GM12801 (cell line): ENCODE measurements at regions not wholly inside any gene's neighbourhood (a gene's known extent, or its start where the extent isn't known, plus 50 kb on each side); places are given as distances from the start of the nearest gene placed in this dataset.

ENCODE experiments used
- CTCF ChIP-seq: IDR thresholded peaks from one replicate; pipeline ENCODE4 v1.5.1; 2011; ENCODE audit warnings: control low read depth; ENCODE audit not compliant: insufficient read length; ENCODE audit errors: extremely low read depth

GRCh38 chr2:42901076-42901640 lies 108.8 kb upstream of the HAAO start:
- TF ChIP-seq CTCF = no peak

- no peak for TF ChIP-seq CTCF
Observed at GRCh38 chr2:42900289-42900891, 108.0 kb upstream of the HAAO start.

GRCh38 chr2:42897358-42897757 lies 105.0 kb upstream of the HAAO start:
- no peak for TF ChIP-seq CTCF

- TF ChIP-seq CTCF = no peak
Observed at GRCh38 chr2:42895791-42896135, 103.4 kb upstream of the HAAO start.

- TF ChIP-seq CTCF = no peak
Observed at GRCh38 chr2:42895134-42895790, 102.9 kb upstream of the HAAO start.

GRCh38 chr2:42893047-42893758 lies 100.8 kb upstream of the HAAO start:
- TF ChIP-seq CTCF = no peak

- no peak for TF ChIP-seq CTCF
Observed at GRCh38 chr2:42890791-42891355, 98.5 kb upstream of the HAAO start.
